ENCODE measurements at regions not wholly inside any gene's neighbourhood (a gene's known extent, or its start where the extent isn't known, plus 50 kb on each side); places are given as distances from the start of the nearest gene placed in this dataset.
"Not testable (repeated sequence)": the region's sequence is repeated elsewhere in the genome, so short reads cannot be mapped to it uniquely, and the experiment has no call there.

DNA sequence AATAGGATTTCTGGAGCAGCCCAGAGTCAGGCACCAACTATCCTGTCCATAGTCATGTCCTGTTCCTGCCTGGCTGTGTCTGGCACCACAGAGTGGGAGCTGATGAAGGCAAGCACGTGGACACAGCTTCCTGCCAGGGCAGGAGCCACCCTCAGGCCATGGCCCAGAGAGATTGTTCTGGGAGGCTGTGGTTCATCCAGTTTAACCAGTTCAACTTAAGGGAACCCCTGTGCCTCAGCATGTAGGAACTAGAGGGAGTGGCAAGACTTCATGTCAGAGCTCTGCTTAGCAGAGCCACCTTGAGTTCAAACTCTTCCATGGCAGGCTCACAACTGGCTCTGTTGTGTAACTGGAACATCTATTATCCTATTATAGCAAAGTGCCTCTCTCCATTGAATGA, 73.2 kb upstream of the NCKAP5 start:
- TF ChIP-seq, protein P1, sequence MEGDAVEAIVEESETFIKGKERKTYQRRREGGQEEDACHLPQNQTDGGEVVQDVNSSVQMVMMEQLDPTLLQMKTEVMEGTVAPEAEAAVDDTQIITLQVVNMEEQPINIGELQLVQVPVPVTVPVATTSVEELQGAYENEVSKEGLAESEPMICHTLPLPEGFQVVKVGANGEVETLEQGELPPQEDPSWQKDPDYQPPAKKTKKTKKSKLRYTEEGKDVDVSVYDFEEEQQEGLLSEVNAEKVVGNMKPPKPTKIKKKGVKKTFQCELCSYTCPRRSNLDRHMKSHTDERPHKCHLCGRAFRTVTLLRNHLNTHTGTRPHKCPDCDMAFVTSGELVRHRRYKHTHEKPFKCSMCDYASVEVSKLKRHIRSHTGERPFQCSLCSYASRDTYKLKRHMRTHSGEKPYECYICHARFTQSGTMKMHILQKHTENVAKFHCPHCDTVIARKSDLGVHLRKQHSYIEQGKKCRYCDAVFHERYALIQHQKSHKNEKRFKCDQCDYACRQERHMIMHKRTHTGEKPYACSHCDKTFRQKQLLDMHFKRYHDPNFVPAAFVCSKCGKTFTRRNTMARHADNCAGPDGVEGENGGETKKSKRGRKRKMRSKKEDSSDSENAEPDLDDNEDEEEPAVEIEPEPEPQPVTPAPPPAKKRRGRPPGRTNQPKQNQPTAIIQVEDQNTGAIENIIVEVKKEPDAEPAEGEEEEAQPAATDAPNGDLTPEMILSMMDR (IDR thresholded peaks at IDR 0.05; ENCODE audit: low read depth, low read length) = no peak
- no peak for DNase-seq (ENCODE audit: extremely low read depth, low read depth)

DNA sequence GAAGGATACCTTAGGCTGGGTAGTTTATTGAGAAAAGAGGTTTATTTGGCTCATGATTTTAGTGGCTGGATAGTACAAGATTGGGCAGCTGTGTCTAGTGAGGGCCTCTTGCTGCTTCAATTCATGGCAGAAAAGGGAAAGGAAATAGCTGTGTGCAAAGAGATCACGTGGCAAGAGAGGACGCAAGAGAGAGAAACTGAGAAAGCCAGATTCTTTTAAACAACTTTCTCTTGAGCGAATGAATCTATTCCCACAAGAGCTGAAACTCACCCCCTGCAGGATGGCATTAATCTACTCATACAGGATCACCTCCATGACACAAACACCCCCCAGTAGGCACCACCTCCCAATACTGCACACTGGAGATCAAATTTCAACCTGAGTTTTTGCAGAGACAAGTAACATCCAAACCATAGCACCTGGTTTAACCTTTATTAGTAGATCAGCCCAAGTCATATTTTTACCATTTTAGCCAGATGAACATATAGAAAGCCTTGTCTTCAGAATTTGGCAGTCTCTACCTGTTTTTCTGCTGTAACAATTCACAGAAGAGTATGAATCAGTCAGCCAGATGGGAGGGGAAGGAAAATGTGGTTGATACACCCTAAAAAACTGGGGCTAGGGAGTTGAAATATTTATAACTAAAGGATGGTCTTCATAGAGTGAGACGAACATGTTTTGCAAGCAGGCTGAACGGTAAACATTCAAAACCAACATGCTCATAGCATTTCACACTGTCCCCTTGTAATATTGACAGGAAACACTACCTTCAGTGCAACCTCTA, 73.9 kb upstream of the NCKAP5 start:
- no peak for DNase-seq (ENCODE audit: extremely low read depth, low read depth)
- TF ChIP-seq, protein P1 (IDR thresholded peaks at IDR 0.05; ENCODE audit: low read depth, low read length) = no peak

- TF ChIP-seq, protein P1 (IDR thresholded peaks at IDR 0.05; ENCODE audit: low read depth, low read length) = no peak
- no peak for DNase-seq (ENCODE audit: extremely low read depth, low read depth)
Measured at GRCh38 chr2:133642791-133643191, 74.5 kb upstream of the NCKAP5 start.

- TF ChIP-seq, protein P1 (IDR thresholded peaks at IDR 0.05; ENCODE audit: low read depth, low read length) = no peak
- no peak for DNase-seq (ENCODE audit: extremely low read depth, low read depth)
Measured at GRCh38 chr2:133643863-133644262, 75.6 kb upstream of the NCKAP5 start.

GRCh38 chr2:133644846-133645245, 76.6 kb upstream of the NCKAP5 start:
- DNase-seq (ENCODE audit: extremely low read depth, low read depth) = no peak
- TF ChIP-seq, protein P1 (IDR thresholded peaks at IDR 0.05; ENCODE audit: low read depth, low read length) = no peak

DNA sequence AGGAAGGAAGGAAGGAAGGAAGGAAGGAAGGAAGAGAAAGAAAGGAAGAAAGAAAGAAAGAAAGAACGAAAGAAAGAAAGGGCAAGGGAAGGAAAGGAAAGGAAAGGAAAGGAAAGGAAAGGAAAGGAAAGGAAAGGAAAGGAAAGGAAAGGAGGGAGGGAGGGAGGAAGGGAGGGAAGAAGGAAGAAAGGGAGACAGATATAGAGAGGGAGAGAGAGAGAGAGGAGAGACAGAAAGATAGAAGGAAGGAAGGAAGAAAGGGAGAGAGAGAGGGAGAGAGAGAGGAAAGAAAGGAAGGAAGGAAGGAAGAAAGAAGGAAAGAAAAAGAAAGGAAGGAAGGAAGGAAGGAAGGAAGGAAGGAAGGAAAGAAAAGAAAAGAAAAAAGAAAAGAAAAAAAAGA, 79.1 kb upstream of the NCKAP5 start:
- DNase-seq (ENCODE audit: extremely low read depth, low read depth) = not testable (repeated sequence)

DNA sequence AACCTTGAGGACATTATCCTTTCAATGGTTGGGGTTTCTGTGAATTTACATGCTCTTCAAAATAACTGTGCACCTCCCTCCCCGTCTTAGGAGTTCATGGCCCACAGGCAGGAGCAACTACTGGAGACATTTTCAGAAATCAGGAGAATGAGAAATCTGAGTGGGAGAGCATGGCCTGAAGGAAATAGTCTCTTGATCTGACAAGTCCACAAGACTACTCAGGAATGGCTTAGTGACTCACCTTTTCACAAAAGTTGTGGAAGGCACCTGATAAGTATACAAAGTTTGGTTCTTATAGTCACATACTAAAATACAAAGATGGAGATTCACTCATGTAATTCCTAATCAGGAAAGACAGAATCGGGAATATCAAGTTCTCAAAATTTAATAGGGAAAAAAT, 83.6 kb upstream of the NCKAP5 start:
- TF ChIP-seq, protein P1 (IDR thresholded peaks at IDR 0.05; ENCODE audit: low read depth, low read length) = no peak
- no peak for DNase-seq (ENCODE audit: extremely low read depth, low read depth)

- TF ChIP-seq, protein P1 (IDR thresholded peaks at IDR 0.05; ENCODE audit: low read depth, low read length) = no peak
- no peak for DNase-seq (ENCODE audit: extremely low read depth, low read depth)
Measured at GRCh38 chr2:133652398-133652797, 84.1 kb upstream of the NCKAP5 start.
